HepG2 (cell line): ENCODE measurements at regions not wholly inside any gene's neighbourhood (a gene's known extent, or its start where the extent isn't known, plus 50 kb on each side); places are given as distances from the start of the nearest gene placed in this dataset.

Source experiments
- CEBPB ChIP-seq: IDR thresholded peaks from 2 replicates; pipeline ENCODE4 v1.6.1; 2011; ENCODE audit warnings: low read depth, low read length, improper control_type of control experiment, borderline replicate concordance
- FOXK1 ChIP-seq: sonication (generic); formaldehyde crosslinking; IDR thresholded peaks from 2 replicates; pipeline ENCODE4 v1.4.0; 2020; ENCODE audit warnings: low read depth, missing genetic modification reagents, borderline replicate concordance
- GLI4 ChIP-seq: sonication (generic); formaldehyde crosslinking; IDR thresholded peaks from 2 replicates; pipeline ENCODE4 v1.5.1; 2020; ENCODE audit warnings: missing genetic modification reagents, mild to moderate bottlenecking, moderate library complexity, borderline replicate concordance
- KLF9 ChIP-seq: IDR thresholded peaks from 2 replicates; pipeline ENCODE4 v1.6.1; 2016; ENCODE audit warnings: low read depth
- MBD4 ChIP-seq: IDR thresholded peaks from 2 replicates; pipeline ENCODE4 v1.6.1; 2012; ENCODE audit warnings: low read length, inconsistent platforms, borderline replicate concordance
- MIXL1 ChIP-seq: IDR thresholded peaks from 2 replicates; pipeline ENCODE4 v1.6.1; 2016
- MLLT10 ChIP-seq: sonication (generic); formaldehyde crosslinking; IDR thresholded peaks from 2 replicates; pipeline ENCODE4 v1.4.0; 2020; ENCODE audit warnings: missing genetic modification reagents
- POGZ ChIP-seq: sonication (generic); formaldehyde crosslinking; IDR thresholded peaks from 2 replicates; pipeline ENCODE4 v1.4.0; 2020; ENCODE audit warnings: mild to moderate bottlenecking, missing genetic modification reagents
- POLR2AphosphoS5 ChIP-seq: IDR thresholded peaks from 2 replicates; pipeline ENCODE4 v1.6.1; 2012; ENCODE audit warnings: low read depth, low read length
- ZBTB21 ChIP-seq: sonication (generic); formaldehyde crosslinking; IDR thresholded peaks from 2 replicates; pipeline ENCODE4 v1.4.0; 2020; ENCODE audit warnings: missing genetic modification reagents
- ZC3H4 ChIP-seq: sonication (generic); formaldehyde crosslinking; IDR thresholded peaks from 2 replicates; pipeline ENCODE4 v1.4.0; 2020; ENCODE audit warnings: missing genetic modification reagents, borderline replicate concordance
- ZNF33B ChIP-seq: sonication (generic); formaldehyde crosslinking; IDR thresholded peaks from 2 replicates; pipeline ENCODE4 v1.5.1; 2020; ENCODE audit warnings: mild to moderate bottlenecking, missing genetic modification reagents
- ZNF558 ChIP-seq: sonication (generic); formaldehyde crosslinking; IDR thresholded peaks from 2 replicates; pipeline ENCODE4 v1.9.0; 2022; ENCODE audit warnings: mild to moderate bottlenecking, missing genetic modification reagents, borderline replicate concordance
- ZNF768 ChIP-seq: sonication (generic); formaldehyde crosslinking; IDR thresholded peaks from 2 replicates; pipeline ENCODE4 v1.4.0; 2020; ENCODE audit warnings: missing genetic modification reagents
- ZNF788 ChIP-seq: sonication (generic); formaldehyde crosslinking; IDR thresholded peaks from 2 replicates; pipeline ENCODE4 v1.5.0; 2020; ENCODE audit warnings: mild to moderate bottlenecking, missing genetic modification reagents, borderline replicate concordance
- TF ChIP-seq, protein P1 (sequence below): sonication (generic); formaldehyde crosslinking; IDR thresholded peaks from 2 replicates; pipeline ENCODE4 v1.4.0; 2020; ENCODE audit warnings: low read depth, mild to moderate bottlenecking, missing genetic modification reagents
- TF ChIP-seq, protein P2 (sequence below): sonication (generic); formaldehyde crosslinking; IDR thresholded peaks from 2 replicates; pipeline ENCODE4 v1.4.0; 2020; ENCODE audit warnings: missing genetic modification reagents, mild to moderate bottlenecking, borderline replicate concordance
- TF ChIP-seq, protein P3 (sequence below): sonication (generic); formaldehyde crosslinking; IDR thresholded peaks from 2 replicates; pipeline ENCODE4 v1.4.0; 2020; ENCODE audit warnings: missing genetic modification reagents, borderline replicate concordance
- TF ChIP-seq, protein P4 (sequence below): IDR thresholded peaks from 2 replicates; pipeline ENCODE4 v1.6.1; 2016; ENCODE audit warnings: low read depth, control low read depth

DNA sequence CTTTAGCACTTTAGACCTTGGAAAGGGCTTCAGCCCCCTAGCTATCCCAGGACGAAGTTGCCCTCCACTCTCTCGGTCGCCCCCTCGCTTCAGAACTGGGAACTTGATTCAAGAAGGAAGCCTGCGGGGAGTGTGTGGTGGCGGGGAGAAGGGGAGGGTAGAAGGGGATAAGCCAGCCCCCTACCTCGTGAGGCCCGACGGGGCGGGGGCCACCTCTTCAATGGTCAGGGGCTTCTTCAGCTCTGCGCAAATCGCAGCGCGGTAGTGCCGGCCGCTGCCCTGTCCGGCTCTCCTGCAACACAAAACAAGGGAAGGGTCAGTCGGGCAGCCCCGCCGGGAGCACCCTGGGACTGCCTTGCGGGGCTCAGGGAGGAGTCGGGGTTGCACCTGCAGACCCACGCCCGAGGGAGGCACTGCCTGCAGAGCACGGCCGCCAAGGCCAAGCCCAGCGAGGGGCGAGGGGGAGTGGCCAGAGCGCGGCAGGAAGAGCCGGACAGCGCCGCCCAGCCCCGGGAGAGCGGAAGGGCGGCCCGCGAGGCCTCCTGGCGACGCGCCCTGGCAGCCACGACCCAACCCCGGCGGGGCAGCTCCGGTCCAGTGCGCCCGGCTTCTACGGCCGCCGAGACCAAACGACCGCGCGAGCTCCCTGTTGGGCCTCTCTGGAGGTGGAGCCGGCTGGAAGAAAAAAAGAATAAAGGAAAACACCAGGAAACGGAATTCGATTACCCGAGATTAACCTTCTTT, 56.2 kb upstream of the RASAL2 start (continued):
- TF ChIP-seq, protein P1, sequence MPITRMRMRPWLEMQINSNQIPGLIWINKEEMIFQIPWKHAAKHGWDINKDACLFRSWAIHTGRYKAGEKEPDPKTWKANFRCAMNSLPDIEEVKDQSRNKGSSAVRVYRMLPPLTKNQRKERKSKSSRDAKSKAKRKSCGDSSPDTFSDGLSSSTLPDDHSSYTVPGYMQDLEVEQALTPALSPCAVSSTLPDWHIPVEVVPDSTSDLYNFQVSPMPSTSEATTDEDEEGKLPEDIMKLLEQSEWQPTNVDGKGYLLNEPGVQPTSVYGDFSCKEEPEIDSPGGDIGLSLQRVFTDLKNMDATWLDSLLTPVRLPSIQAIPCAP = no peak
- TF ChIP-seq ZNF33B (CRISPR knock-in tag) = no peak
- peak; percentile 39; the same call in 1 of the 2 replicates for TF ChIP-seq FOXK1
- TF ChIP-seq GLI4 (CRISPR knock-in tag) = no peak
- TF ChIP-seq, protein P2, sequence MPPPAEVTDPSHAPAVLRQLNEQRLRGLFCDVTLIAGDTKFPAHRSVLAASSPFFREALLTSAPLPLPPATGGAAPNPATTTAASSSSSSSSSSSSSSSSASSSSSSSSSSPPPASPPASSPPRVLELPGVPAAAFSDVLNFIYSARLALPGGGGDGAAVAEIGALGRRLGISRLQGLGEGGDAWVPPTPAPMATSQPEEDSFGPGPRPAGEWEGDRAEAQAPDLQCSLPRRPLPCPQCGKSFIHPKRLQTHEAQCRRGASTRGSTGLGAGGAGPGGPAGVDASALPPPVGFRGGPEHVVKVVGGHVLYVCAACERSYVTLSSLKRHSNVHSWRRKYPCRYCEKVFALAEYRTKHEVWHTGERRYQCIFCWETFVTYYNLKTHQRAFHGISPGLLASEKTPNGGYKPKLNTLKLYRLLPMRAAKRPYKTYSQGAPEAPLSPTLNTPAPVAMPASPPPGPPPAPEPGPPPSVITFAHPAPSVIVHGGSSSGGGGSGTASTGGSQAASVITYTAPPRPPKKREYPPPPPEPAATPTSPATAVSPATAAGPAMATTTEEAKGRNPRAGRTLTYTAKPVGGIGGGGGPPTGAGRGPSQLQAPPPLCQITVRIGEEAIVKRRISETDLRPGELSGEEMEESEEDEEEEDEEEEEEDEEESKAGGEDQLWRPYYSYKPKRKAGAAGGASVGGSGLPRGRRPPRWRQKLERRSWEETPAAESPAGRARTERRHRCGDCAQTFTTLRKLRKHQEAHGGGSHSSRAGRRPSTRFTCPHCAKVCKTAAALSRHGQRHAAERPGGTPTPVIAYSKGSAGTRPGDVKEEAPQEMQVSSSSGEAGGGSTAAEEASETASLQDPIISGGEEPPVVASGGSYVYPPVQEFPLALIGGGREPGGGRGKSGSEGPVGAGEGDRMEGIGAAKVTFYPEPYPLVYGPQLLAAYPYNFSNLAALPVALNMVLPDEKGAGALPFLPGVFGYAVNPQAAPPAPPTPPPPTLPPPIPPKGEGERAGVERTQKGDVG (CRISPR knock-in tag) = peak; percentile 71; the same call in 1 of the 2 replicates
- no peak for TF ChIP-seq MLLT10 (CRISPR knock-in tag)
- TF ChIP-seq, protein P3, sequence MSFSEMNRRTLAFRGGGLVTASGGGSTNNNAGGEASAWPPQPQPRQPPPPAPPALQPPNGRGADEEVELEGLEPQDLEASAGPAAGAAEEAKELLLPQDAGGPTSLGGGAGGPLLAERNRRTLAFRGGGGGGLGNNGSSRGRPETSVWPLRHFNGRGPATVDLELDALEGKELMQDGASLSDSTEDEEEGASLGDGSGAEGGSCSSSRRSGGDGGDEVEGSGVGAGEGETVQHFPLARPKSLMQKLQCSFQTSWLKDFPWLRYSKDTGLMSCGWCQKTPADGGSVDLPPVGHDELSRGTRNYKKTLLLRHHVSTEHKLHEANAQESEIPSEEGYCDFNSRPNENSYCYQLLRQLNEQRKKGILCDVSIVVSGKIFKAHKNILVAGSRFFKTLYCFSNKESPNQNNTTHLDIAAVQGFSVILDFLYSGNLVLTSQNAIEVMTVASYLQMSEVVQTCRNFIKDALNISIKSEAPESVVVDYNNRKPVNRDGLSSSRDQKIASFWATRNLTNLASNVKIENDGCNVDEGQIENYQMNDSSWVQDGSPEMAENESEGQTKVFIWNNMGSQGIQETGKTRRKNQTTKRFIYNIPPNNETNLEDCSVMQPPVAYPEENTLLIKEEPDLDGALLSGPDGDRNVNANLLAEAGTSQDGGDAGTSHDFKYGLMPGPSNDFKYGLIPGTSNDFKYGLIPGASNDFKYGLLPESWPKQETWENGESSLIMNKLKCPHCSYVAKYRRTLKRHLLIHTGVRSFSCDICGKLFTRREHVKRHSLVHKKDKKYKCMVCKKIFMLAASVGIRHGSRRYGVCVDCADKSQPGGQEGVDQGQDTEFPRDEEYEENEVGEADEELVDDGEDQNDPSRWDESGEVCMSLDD (CRISPR knock-in tag) = 0 out of 2 replicates have a peak, but pooled peaks have one; percentile 29
- TF ChIP-seq ZNF558 (CRISPR knock-in tag) = no peak
- no peak for TF ChIP-seq CEBPB
- TF ChIP-seq POLR2AphosphoS5 = peak; percentile 61
- no peak for TF ChIP-seq ZBTB21
- TF ChIP-seq, protein P4, sequence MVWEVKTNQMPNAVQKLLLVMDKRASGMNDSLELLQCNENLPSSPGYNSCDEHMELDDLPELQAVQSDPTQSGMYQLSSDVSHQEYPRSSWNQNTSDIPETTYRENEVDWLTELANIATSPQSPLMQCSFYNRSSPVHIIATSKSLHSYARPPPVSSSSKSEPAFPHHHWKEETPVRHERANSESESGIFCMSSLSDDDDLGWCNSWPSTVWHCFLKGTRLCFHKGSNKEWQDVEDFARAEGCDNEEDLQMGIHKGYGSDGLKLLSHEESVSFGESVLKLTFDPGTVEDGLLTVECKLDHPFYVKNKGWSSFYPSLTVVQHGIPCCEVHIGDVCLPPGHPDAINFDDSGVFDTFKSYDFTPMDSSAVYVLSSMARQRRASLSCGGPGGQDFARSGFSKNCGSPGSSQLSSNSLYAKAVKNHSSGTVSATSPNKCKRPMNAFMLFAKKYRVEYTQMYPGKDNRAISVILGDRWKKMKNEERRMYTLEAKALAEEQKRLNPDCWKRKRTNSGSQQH (CRISPR knock-in tag) = no peak
- 0 out of 2 replicates have a peak, but pooled peaks have one; percentile 40 for TF ChIP-seq MIXL1 (CRISPR knock-in tag)
- no peak for TF ChIP-seq MBD4
- peak; percentile 69; the same call in 1 of the 2 replicates for TF ChIP-seq ZNF788 (CRISPR knock-in tag)
- TF ChIP-seq POGZ (CRISPR knock-in tag) = peak; percentile 98
- TF ChIP-seq ZC3H4 (CRISPR knock-in tag) = no peak
- no peak for TF ChIP-seq KLF9 (CRISPR knock-in tag)
- TF ChIP-seq ZNF768 (CRISPR knock-in tag) = peak; percentile 66; the same call in 1 of the 2 replicates
